Caki2 (cell line): ENCODE measurements at regions not wholly inside any gene's neighbourhood (a gene's known extent, or its start where the extent isn't known, plus 50 kb on each side); places are given as distances from the start of the nearest gene placed in this dataset.
A peak's percentile ranks its signal among the peaks of the same experiment; 100 is the strongest.
"Not testable (repeated sequence)": the region's sequence is repeated elsewhere in the genome, so short reads cannot be mapped to it uniquely, and the experiment has no call there.

ENCODE experiments used
- DNase-seq: peaks from one replicate; pipeline ENCODE4 v3.0.0-alpha.2; 2015; ENCODE audit warnings: low read depth
- in situ Hi-C: cut with HindIII; loops from 2 replicates; pipeline ENCODE4 v1.10.0; 2016; ENCODE audit warnings: low sequenced_read_pairs, low pct_unique_long_range_greater_than_20kb, mixed read lengths

- in situ Hi-C loops: no loop called here
- DNase-seq: no peak
Observed at GRCh38 chr13:39918620-39919236, 263.3 kb downstream of the COG6 start.

- no peak for DNase-seq
- in situ Hi-C loops: no loop called here
Observed at GRCh38 chr13:39920613-39921012, 265.2 kb downstream of the COG6 start.

GRCh38 chr13:39926345-39926744, 270.9 kb downstream of the COG6 start:
- in situ Hi-C loops: no loop called here
- DNase-seq: no peak

GRCh38 chr13:39928261-39928660, 272.8 kb downstream of the COG6 start:
- in situ Hi-C loops: no loop called here
- no peak for DNase-seq

GRCh38 chr13:39929583-39929982, 274.1 kb downstream of the COG6 start:
- DNase-seq: no peak
- in situ Hi-C loops: no loop called here

GRCh38 chr13:39930060-39930459, 274.6 kb downstream of the COG6 start:
- in situ Hi-C loops: no loop called here
- DNase-seq: no peak

- in situ Hi-C loops: no loop called here
- DNase-seq: no peak
Observed at GRCh38 chr13:39930544-39931444, 275.3 kb downstream of the COG6 start.

- in situ Hi-C loops: no loop called here
Observed at GRCh38 chr13:39931505-39931904, 276.0 kb downstream of the COG6 start.

GRCh38 chr13:39932514-39932913, 277.1 kb downstream of the COG6 start:
- DNase-seq, in situ Hi-C loops: not testable (repeated sequence)

More at GRCh38 chr13:39931505-39931904, 276.0 kb downstream of the COG6 start:
- no peak for DNase-seq

GRCh38 chr13:39935155-39935554, 279.7 kb downstream of the COG6 start:
- in situ Hi-C loops: no loop called here

GRCh38 chr13:39938596-39938995, 283.1 kb downstream of the COG6 start:
- in situ Hi-C loops: no loop called here
- DNase-seq: no peak

More at GRCh38 chr13:39935155-39935554, 279.7 kb downstream of the COG6 start:
- DNase-seq: no peak

- in situ Hi-C loops: no loop called here
- no peak for DNase-seq
Observed at GRCh38 chr13:39941236-39941635, 285.8 kb downstream of the COG6 start.

- no peak for DNase-seq
- in situ Hi-C loops: no loop called here
Observed at GRCh38 chr13:39941911-39942551, 286.6 kb downstream of the COG6 start.

GRCh38 chr13:39942552-39943273, 287.3 kb downstream of the COG6 start:
- peak; percentile 66 for DNase-seq
- in situ Hi-C loops: no loop called here

- DNase-seq: no peak
- in situ Hi-C loops: no loop called here
Observed at GRCh38 chr13:39943711-39944110, 288.2 kb downstream of the COG6 start.

GRCh38 chr13:39945226-39945625, 289.8 kb downstream of the COG6 start:
- in situ Hi-C loops: no loop called here
- DNase-seq: no peak

GRCh38 chr13:39946769-39947168, 291.3 kb downstream of the COG6 start:
- no peak for DNase-seq
- in situ Hi-C loops: no loop called here

- in situ Hi-C loops: no loop called here
- DNase-seq: no peak
Observed at GRCh38 chr13:39951301-39951700, 295.8 kb downstream of the COG6 start.
